Erythroblast (primary cell): ENCODE measurements at regions not wholly inside any gene's neighbourhood (a gene's known extent, or its start where the extent isn't known, plus 50 kb on each side); places are given as distances from the start of the nearest gene placed in this dataset.

ENCODE experiments used
- GATA1 ChIP-seq: IDR thresholded peaks from 2 replicates; pipeline ENCODE4 v1.6.1; 2011; ENCODE audit warnings: low read depth, mild to moderate bottlenecking, control low read depth, low read length, moderate library complexity
- POLR2A ChIP-seq: IDR thresholded peaks from 2 replicates; pipeline ENCODE4 v1.6.1; 2011; ENCODE audit warnings: mild to moderate bottlenecking, low read length

GRCh38 chr3:5360453-5360852 is 172.9 kb downstream of the EDEM1 start:
- no peak for TF ChIP-seq POLR2A
- TF ChIP-seq GATA1, result no peak
